NCI-H82 treated with DMSO at 0.1 percent for 48 hours (cell line): ENCODE measurements at regions not wholly inside any gene's neighbourhood (a gene's known extent, or its start where the extent isn't known, plus 50 kb on each side); places are given as distances from the start of the nearest gene placed in this dataset.

Experiments used
- DNase-seq: peaks from one replicate; lab custom pipeline; 2025; ENCODE audit not compliant: unreplicated experiment; lab: John Stamatoyannopoulos, UW

- DNase-seq: no peak
Measured at GRCh38 chr2:49262801-49263560, 108.7 kb upstream of the FSHR start.

GRCh38 chr2:49261781-49262180, 107.5 kb upstream of the FSHR start:
- no peak for DNase-seq

- no peak for DNase-seq
Measured at GRCh38 chr2:49260979-49261538, 106.7 kb upstream of the FSHR start.

GRCh38 chr2:49259926-49260325, 105.6 kb upstream of the FSHR start:
- no peak for DNase-seq

- no peak for DNase-seq
Measured at GRCh38 chr2:49255409-49255971, 101.2 kb upstream of the FSHR start.

GRCh38 chr2:49254401-49254800, 100.1 kb upstream of the FSHR start:
- no peak for DNase-seq

GRCh38 chr2:49251766-49252165, 97.5 kb upstream of the FSHR start:
- DNase-seq: no peak

- no peak for DNase-seq
Measured at GRCh38 chr2:49251251-49251650, 96.9 kb upstream of the FSHR start.

- DNase-seq: no peak
Measured at GRCh38 chr2:49248506-49248905, 94.2 kb upstream of the FSHR start.

- DNase-seq: no peak
Measured at GRCh38 chr2:49241991-49242390, 87.7 kb upstream of the FSHR start.

GRCh38 chr2:49241501-49241900, 87.2 kb upstream of the FSHR start:
- DNase-seq: no peak

- DNase-seq: no peak
Measured at GRCh38 chr2:49240608-49241007, 86.3 kb upstream of the FSHR start.

GRCh38 chr2:49238604-49238960, 84.3 kb upstream of the FSHR start:
- no peak for DNase-seq

GRCh38 chr2:49237867-49238603, 83.7 kb upstream of the FSHR start:
- peak; percentile 35 for DNase-seq

GRCh38 chr2:49236316-49236715, 82.0 kb upstream of the FSHR start:
- peak; percentile 44 for DNase-seq

- no peak for DNase-seq
Measured at GRCh38 chr2:49226360-49226759, 72.0 kb upstream of the FSHR start.

- DNase-seq: no peak
Measured at GRCh38 chr2:49225126-49225525, 70.8 kb upstream of the FSHR start.

GRCh38 chr2:49224426-49225010, 70.2 kb upstream of the FSHR start:
- no peak for DNase-seq

- DNase-seq: no peak
Measured at GRCh38 chr2:49222975-49223528, 68.7 kb upstream of the FSHR start.

- no peak for DNase-seq
Measured at GRCh38 chr2:49219741-49220140, 65.4 kb upstream of the FSHR start.

GRCh38 chr2:49210191-49210590, 55.9 kb upstream of the FSHR start:
- no peak for DNase-seq
